Upper lobe of right lung (tissue), 1 donor: ENCODE measurements at regions not wholly inside any gene's neighbourhood (a gene's known extent, or its start where the extent isn't known, plus 50 kb on each side); places are given as distances from the start of the nearest gene placed in this dataset.

Experiments
- ATAC-seq: fragments of 200-7000 bp; cut with Tn5 transposase; one replicate; pipeline ENCODE4 v1.9.1; 2020; ENCODE audit warnings: mild to moderate bottlenecking, moderate library complexity
- DNase-seq: peaks from one replicate; pipeline ENCODE4 v3.0.0-alpha.2; 2020
- H3K27ac ChIP-seq: fragments of 200-600 bp; one replicate; pipeline ENCODE4 v1.8.0; 2022
- H3K27me3 ChIP-seq: fragments of 200-600 bp; one replicate; pipeline ENCODE4 v1.8.0; 2022; ENCODE audit warnings: mild to moderate bottlenecking
- H3K36me3 ChIP-seq: fragments of 200-600 bp; one replicate; pipeline ENCODE4 v1.8.0; 2022
- H3K4me1 ChIP-seq: fragments of 200-600 bp; one replicate; pipeline ENCODE4 v1.8.0; 2022
- H3K4me3 ChIP-seq: fragments of 200-600 bp; one replicate; pipeline ENCODE4 v1.8.0; 2022; ENCODE audit warnings: mild to moderate bottlenecking
- H3K9me3 ChIP-seq: fragments of 200-600 bp; one replicate; pipeline ENCODE4 v1.8.0; 2022
- intact Hi-C: fragments of 100-400 bp; cut with DNase I; formaldehyde crosslinking; loops from one replicate; pipeline ENCODE4 v1.11.0; 2022
- TF ChIP-seq, protein P1 (sequence below): fragments of 200-600 bp; IDR thresholded peaks from one replicate; pipeline ENCODE4 v1.8.0; 2022; ENCODE audit warnings: antibody characterized with exemption
- donor health status: DM: no; HTN: yes; CAD: no; lungs with severe emphysema.

DNA sequence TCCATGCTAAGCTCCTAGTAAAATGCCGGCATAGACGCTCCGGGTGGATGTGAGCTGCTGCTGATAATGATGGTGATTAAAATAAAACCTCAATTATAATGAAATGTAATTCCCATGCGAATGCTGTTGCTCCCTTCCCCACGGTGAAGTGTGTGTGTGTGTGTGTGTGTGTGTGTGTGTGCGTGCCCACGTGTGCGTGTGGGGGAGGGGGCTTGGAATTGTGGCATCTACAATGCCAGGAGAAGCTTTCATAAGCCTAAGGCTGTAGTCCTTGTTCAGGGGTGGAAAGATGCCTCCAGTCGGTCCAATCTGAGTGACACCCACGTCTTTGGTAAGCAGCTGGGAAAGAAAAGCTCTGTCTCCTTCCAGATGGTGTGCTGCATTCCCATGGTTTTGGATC is 137.9 kb downstream of the CDH26 start:
- ATAC-seq (no peak), DNase-seq (no peak)
- intact Hi-C loops: no loop called here
- no peak overlapping the region for H3K27ac ChIP-seq
- H3K27me3 ChIP-seq: no peaks in the 10 kb centered on the region
- TF ChIP-seq, protein P1, sequence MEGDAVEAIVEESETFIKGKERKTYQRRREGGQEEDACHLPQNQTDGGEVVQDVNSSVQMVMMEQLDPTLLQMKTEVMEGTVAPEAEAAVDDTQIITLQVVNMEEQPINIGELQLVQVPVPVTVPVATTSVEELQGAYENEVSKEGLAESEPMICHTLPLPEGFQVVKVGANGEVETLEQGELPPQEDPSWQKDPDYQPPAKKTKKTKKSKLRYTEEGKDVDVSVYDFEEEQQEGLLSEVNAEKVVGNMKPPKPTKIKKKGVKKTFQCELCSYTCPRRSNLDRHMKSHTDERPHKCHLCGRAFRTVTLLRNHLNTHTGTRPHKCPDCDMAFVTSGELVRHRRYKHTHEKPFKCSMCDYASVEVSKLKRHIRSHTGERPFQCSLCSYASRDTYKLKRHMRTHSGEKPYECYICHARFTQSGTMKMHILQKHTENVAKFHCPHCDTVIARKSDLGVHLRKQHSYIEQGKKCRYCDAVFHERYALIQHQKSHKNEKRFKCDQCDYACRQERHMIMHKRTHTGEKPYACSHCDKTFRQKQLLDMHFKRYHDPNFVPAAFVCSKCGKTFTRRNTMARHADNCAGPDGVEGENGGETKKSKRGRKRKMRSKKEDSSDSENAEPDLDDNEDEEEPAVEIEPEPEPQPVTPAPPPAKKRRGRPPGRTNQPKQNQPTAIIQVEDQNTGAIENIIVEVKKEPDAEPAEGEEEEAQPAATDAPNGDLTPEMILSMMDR: no peak
- H3K36me3 ChIP-seq: no peaks in the 10 kb centered on the region
- H3K4me1 ChIP-seq: no peaks in the 10 kb centered on the region
- H3K9me3 ChIP-seq: no peaks in the 10 kb centered on the region
- no peak overlapping the region for H3K4me3 ChIP-seq

DNA sequence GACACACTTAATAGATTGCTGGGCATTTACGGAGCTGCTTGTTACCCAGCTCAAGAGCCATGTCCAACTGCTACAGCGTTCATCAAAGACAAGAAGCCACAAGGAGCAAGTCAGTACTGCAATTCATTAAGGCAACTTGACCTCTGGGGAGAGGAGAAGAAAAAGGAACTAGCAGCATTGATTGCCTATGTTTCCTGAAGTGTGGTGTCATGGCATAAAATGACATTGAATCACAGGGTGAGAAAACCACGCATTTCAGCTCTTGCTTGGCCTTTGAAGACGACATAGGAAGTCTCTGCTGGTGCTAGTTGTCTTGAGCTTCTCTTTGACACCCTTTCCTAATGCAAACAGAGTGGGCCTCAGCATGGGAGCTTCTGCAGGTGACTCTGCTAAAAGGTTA is 139.1 kb downstream of the CDH26 start:
- ATAC-seq: peak; percentile 71
- TF ChIP-seq, protein P1: no peak
- H3K4me3 ChIP-seq: no peak overlapping the region
- no peaks in the 10 kb centered on the region for H3K27me3 ChIP-seq
- no peak overlapping the region for H3K27ac ChIP-seq
- H3K9me3 ChIP-seq: no peaks in the 10 kb centered on the region
- H3K36me3 ChIP-seq: no peaks in the 10 kb centered on the region
- no peak for DNase-seq
- no peaks in the 10 kb centered on the region for H3K4me1 ChIP-seq
- intact Hi-C loops: no loop called here

DNA sequence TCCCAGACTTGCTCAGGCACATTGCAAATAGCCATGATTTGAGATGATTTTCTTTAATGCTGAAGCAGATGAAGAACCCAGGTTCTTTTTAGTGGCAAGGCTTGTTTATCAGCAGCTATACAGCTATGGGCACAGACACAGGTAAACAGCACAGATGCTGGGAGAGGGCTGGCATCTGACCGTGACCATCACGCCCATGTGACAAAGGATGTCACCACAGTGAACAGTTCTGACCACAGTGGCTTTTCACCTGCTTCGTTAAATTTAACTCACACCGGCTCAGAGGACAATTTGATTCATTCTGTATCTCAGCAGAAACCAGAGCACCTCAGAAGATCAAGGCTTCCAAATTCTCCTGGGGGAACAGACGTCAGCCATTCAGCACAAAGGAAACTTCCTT is 142.6 kb downstream of the CDH26 start:
- ATAC-seq (no peak), DNase-seq (no peak)
- Histone ChIP-seq H3K27ac (peak overlapping the region; percentile 37), H3K36me3 (no peaks in the 10 kb centered on the region), H3K4me3 (no peak overlapping the region), H3K9me3 (no peaks in the 10 kb centered on the region), H3K4me1 (no peaks in the 10 kb centered on the region), H3K27me3 (no peaks in the 10 kb centered on the region)
- TF ChIP-seq, protein P1: no peak
- intact Hi-C loops: no loop called here

DNA sequence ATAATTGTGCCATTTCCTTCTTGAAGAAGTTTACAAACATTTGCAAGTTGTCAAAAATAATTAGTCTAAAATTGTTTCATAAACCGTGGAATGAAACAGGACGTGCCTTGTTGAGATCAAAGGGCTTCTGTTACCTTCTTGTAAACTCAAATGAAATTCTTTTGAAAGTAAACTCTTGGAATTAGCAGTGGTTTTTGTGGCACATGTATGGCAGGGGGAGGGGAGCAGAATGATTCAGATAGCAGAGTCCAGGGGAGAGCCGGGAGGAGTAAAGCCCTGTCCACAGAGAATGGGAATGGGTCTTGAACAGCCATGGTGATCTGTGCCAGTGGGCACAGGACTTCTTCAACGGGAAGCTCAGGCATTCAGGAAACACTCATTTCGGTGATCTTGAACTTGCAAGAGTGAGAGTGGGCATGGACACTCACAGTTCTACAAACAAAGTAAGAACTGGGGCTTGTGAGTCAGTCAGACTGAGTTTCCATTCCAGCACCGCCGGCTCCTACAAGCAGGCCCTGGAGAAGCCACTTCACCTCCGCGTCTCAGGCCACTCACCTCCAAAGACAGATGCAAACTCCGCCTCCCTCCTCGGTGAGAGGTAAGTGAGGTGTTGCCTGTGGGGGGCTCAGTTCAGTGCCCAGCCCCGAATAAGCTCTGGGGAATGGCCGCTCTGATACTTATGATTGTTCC is 143.1 kb downstream of the CDH26 start:
- no peaks in the 10 kb centered on the region for H3K4me1 ChIP-seq
- H3K36me3 ChIP-seq: no peaks in the 10 kb centered on the region
- DNase-seq: peak; percentile 78
- H3K27ac ChIP-seq: peak overlapping the region; percentile 37
- TF ChIP-seq, protein P1: no peak
- peak; percentile 78 for ATAC-seq
- no peaks in the 10 kb centered on the region for H3K9me3 ChIP-seq
- H3K27me3 ChIP-seq: no peaks in the 10 kb centered on the region
- no peak overlapping the region for H3K4me3 ChIP-seq
- intact Hi-C loops: no loop called here

DNA sequence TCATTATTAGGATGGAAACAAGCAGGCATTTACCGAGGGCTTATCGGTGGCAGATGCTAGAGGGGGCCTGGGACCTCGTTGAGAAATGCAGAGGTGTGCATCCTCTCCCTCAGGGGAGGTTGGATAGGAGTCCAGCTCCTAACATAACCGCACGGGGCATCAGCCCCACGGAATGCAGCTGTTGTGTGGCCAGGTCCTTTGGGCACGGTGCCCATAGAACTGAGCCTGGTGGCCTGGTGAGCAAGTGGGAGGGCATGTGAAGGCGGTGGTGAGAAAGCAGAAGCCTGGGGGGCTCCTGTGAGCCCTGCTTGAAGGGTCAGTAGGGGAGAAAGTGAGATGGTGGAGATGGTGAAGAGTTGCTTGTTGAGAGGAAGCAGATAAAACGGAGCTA is 143.7 kb downstream of the CDH26 start:
- intact Hi-C loops: no loop called here
- no peak for DNase-seq

More for the DNA sequence above, 143.7 kb downstream of the CDH26 start:
- Histone ChIP-seq H3K27ac (peak overlapping the region; percentile 37), H3K4me1 (no peaks in the 10 kb centered on the region), H3K9me3 (no peaks in the 10 kb centered on the region), H3K36me3 (no peaks in the 10 kb centered on the region), H3K27me3 (no peaks in the 10 kb centered on the region), H3K4me3 (no peak overlapping the region)
- peak; percentile 4 for ATAC-seq
- TF ChIP-seq, protein P1: no peak
